ENCODE measurements at regions not wholly inside any gene's neighbourhood (a gene's known extent, or its start where the extent isn't known, plus 50 kb on each side); places are given as distances from the start of the nearest gene placed in this dataset.

DNA sequence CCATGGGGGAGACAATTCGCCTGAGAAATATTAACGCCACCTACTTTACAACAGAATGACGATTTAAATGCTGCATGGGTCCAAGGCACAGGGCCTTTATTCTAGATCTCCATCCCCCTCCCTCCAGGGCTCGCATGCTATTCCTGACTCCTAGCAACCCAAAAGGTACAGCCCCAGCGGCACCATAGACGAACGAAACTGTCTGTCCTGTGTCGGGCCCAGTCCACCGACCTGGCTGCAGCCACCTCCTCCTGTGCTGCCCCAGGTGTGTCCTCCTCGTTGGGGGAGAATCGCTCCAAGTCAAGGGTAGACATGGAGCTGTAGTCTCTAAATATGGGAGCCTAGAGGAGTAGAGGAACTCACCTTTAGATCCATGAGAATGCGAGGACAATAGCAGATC is 196.5 kb downstream of the TOMM20 start (continued):
- TF ChIP-seq, protein P1, sequence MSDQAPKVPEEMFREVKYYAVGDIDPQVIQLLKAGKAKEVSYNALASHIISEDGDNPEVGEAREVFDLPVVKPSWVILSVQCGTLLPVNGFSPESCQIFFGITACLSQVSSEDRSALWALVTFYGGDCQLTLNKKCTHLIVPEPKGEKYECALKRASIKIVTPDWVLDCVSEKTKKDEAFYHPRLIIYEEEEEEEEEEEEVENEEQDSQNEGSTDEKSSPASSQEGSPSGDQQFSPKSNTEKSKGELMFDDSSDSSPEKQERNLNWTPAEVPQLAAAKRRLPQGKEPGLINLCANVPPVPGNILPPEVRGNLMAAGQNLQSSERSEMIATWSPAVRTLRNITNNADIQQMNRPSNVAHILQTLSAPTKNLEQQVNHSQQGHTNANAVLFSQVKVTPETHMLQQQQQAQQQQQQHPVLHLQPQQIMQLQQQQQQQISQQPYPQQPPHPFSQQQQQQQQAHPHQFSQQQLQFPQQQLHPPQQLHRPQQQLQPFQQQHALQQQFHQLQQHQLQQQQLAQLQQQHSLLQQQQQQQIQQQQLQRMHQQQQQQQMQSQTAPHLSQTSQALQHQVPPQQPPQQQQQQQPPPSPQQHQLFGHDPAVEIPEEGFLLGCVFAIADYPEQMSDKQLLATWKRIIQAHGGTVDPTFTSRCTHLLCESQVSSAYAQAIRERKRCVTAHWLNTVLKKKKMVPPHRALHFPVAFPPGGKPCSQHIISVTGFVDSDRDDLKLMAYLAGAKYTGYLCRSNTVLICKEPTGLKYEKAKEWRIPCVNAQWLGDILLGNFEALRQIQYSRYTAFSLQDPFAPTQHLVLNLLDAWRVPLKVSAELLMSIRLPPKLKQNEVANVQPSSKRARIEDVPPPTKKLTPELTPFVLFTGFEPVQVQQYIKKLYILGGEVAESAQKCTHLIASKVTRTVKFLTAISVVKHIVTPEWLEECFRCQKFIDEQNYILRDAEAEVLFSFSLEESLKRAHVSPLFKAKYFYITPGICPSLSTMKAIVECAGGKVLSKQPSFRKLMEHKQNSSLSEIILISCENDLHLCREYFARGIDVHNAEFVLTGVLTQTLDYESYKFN (CRISPR knock-in tag; conservative IDR thresholded peaks at IDR 0.05) = no peak
- TF ChIP-seq, protein P2, sequence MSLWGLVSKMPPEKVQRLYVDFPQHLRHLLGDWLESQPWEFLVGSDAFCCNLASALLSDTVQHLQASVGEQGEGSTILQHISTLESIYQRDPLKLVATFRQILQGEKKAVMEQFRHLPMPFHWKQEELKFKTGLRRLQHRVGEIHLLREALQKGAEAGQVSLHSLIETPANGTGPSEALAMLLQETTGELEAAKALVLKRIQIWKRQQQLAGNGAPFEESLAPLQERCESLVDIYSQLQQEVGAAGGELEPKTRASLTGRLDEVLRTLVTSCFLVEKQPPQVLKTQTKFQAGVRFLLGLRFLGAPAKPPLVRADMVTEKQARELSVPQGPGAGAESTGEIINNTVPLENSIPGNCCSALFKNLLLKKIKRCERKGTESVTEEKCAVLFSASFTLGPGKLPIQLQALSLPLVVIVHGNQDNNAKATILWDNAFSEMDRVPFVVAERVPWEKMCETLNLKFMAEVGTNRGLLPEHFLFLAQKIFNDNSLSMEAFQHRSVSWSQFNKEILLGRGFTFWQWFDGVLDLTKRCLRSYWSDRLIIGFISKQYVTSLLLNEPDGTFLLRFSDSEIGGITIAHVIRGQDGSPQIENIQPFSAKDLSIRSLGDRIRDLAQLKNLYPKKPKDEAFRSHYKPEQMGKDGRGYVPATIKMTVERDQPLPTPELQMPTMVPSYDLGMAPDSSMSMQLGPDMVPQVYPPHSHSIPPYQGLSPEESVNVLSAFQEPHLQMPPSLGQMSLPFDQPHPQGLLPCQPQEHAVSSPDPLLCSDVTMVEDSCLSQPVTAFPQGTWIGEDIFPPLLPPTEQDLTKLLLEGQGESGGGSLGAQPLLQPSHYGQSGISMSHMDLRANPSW (CRISPR knock-in tag; IDR thresholded peaks at IDR 0.05; ENCODE audit: borderline replicate concordance) = no peak

DNA sequence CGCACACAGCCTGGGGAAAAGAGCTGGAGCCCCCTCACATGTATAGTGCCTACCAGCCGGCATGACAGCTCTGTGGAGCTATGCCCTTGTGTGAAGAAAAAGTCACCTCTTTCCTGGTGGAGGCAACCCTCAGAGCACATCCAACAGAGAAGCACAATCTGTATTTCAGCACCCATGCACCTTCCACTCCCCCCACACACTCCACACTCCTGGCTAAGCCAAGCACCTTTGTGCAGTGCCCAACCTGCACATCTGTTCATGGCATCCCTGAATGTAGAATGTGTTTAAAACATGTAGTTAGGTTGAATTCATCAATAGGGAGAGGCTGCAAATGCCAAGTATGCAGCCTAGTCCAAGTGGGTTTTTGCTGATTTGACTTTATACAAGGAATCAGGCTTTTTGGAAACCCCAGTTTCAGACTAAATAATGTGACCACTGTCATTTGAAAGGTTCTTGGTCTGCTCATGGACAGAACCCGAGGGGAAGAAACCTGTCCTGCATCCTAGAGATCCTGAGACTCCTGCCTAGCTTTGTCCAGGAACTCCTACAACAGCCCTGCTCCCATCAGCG is 197.1 kb downstream of the TOMM20 start:
- H3K4me1 ChIP-seq (ENCODE audit: insufficient read depth, low read length) = peaks cover 32% of the 10 kb centered on the region
- intact Hi-C loops (cut with micrococcal nuclease; ENCODE audit: unreplicated experiment) (no loop called here), in situ Hi-C loops (cut with HindIII; ENCODE audit: extremely low pct_ligation_motif_present, low pct_unique_long_range_greater_than_20kb) (no loop called here)
- H4K20me1 ChIP-seq (ENCODE audit: insufficient read depth, low read length) = no peaks in the 10 kb centered on the region
- H2AFZ ChIP-seq (ENCODE audit: low read length) = no peak overlapping the region
- no peak overlapping the region for H3K27ac ChIP-seq (ENCODE audit: extremely low read length, insufficient read depth, low read length)
- ATAC-seq = no peak
- 87% methylated on average over 3 of the region's 4 CpGs for WGBS (ENCODE audit: low lambda C conversion rate)
- H3K4me3 ChIP-seq (replicated peaks in 1 of 3; ENCODE audit: insufficient read depth in 1 of 3, low read depth in 2 of 3, low read length in 3 of 3) = no peak overlapping the region
- H3K27me3 ChIP-seq (ENCODE audit: control insufficient read depth in 1 of 2, insufficient read depth in 2 of 2, low read length in 2 of 2) = no peaks in the 10 kb centered on the region
- TF ChIP-seq ZMYM3 (CRISPR knock-in tag; IDR thresholded peaks at IDR 0.05) = peak; percentile 29; the same call in 1 of the 2 replicates
- peak; percentile 44; the same call in 1 of the 2 replicates for TF ChIP-seq MAFF (IDR thresholded peaks at IDR 0.05; ENCODE audit: low read depth, low read length)
- TF ChIP-seq KDM6A (CRISPR knock-in tag; IDR thresholded peaks at IDR 0.05; ENCODE audit: low read depth) = no peak
- peak; percentile 54 to 55 for TF ChIP-seq MAFK (conservative IDR thresholded peaks at IDR 0.05 in 1 of 2, IDR thresholded peaks at IDR 0.05 in 1 of 2; ENCODE audit: low read length in 2 of 2)
- no peak for TF ChIP-seq ZNF142 (CRISPR knock-in tag; IDR thresholded peaks at IDR 0.05)
- CTCF ChIA-PET (ENCODE audit: low intra/inter-chr PET ratio, low total read pairs) = no interaction called here
- BruUV-seq (replicated peaks) = no TSS peak
- no peaks in the 10 kb centered on the region for H3K79me2 ChIP-seq (ENCODE audit: insufficient read depth, low read length)
- H3K4me2 ChIP-seq (ENCODE audit: low read depth, low read length) = no peak overlapping the region
- no peaks in the 10 kb centered on the region for H3K36me3 ChIP-seq (replicated peaks in 1 of 2; ENCODE audit: control insufficient read depth in 1 of 2, insufficient read depth in 2 of 2, low read length in 2 of 2)
- no peaks in the 10 kb centered on the region for H3K9me3 ChIP-seq (ENCODE audit: low read length)
- H3K9ac ChIP-seq (ENCODE audit: insufficient read depth, low read depth, low read length) = no peak overlapping the region
- FAIRE-seq = no peak
- POLR2A ChIA-PET = interaction anchor here (3.5 kb wide), 1 partner anchor 26 kb away, joined by 13 read pairs; no protein-coding TSS in a partner anchor
- DNase-seq (ENCODE audit: low spot score) = no peak
